ENCODE measurements at regions not wholly inside any gene's neighbourhood (a gene's known extent, or its start where the extent isn't known, plus 50 kb on each side); places are given as distances from the start of the nearest gene placed in this dataset.
"Not testable (repeated sequence)": the region's sequence is repeated elsewhere in the genome, so short reads cannot be mapped to it uniquely, and the experiment has no call there.

- DNase-seq (ENCODE audit: low read depth in 3 of 3, low spot score in 2 of 3): no peak
Measured at GRCh38 chr18:30713299-30713698, 329.2 kb downstream of the DSC3 start.

DNA sequence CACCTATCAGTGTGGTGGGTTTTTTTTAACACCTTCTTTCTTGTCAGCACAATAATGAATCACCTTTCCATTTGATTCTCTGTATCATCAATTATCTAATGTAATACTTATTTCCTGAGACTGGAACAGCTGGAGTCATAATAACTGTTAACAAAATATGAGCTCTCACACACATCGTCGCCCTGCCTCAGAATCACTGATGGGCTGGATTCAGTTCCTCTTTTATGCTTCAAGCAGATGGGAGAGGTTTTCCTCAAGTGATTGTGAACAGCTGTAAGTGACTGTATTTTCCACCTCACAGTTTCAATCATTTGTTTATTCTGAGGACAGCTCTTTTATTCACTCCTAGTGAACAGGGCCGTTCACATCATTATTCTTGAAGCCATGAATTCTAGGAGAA lies 330.2 kb downstream of the DSC3 start:
- DNase-seq (ENCODE audit: low read depth in 3 of 3, low spot score in 2 of 3): no peak

DNA sequence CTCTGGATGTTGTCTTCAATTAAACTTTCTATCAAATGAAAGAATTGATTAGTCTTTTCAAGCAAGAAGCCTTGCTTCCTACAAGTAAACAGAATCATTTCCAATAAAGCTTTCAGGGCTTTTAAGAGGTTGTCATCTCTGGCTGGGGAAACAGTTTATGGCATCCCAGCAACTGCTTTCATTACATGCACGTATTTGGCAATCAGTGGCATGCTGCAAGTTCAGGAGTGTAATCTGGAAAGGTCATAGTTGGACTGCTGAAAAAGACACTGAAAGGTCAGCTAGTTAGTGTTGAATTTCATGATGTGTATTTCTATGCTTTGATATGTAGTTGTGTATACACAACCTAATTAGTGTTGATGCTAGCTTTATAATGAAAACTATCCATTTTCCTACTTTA lies 332.9 kb downstream of the DSC3 start:
- DNase-seq (ENCODE audit: low read depth in 3 of 3, low spot score in 2 of 3): no peak

GRCh38 chr18:30705943-30706342 lies 336.6 kb downstream of the DSC3 start:
- no peak for DNase-seq (ENCODE audit: low read depth in 3 of 3, low spot score in 2 of 3)

DNA sequence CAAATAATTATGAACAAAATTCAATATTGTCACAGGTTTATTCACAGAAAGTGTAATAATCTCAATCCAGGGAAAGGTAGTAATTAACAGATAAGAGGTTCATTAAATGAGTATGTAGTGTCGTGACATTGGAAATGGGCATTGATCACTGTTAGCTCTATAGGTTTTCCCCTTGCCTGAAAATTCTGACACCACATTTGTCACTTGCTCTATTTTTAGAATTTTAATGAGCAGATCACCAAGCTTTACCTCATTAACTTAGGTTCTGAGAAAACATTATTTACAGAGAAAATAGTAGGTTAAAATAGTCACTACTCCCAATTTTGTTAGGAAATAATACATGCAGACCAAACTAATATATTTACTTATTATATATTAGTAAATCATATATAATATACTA lies 344.0 kb downstream of the DSC3 start:
- DNase-seq (ENCODE audit: low read depth in 3 of 3, low spot score in 2 of 3): no peak

DNA sequence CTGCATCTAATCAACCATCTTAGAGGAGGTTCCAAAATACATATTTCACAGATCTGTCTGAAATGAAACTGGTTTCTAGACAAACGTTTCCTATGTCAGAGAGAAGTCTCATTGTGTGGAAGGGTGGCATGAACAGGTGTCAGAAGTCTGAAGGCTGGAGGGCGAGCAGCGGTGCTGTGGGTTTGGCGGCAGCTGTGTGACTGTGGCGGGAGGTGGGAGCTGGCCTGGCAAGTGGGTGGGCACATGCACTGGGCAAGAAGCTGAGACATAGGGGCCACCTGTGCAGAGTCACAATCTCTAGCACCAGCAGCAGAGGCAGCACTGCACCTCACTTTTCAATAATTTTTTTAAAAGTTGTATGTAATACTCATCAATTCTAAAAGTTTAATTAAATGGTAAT lies 346.3 kb downstream of the DSC3 start:
- DNase-seq (ENCODE audit: low read depth in 3 of 3, low spot score in 2 of 3): no peak

- no peak for DNase-seq (ENCODE audit: low read depth in 3 of 3, low spot score in 2 of 3)
Measured at GRCh38 chr18:30694773-30695172, 347.8 kb downstream of the DSC3 start.

GRCh38 chr18:30689216-30689615 lies 353.3 kb downstream of the DSC3 start:
- no peak for DNase-seq (ENCODE audit: low read depth in 3 of 3, low spot score in 2 of 3)

- no peak for DNase-seq (ENCODE audit: low read depth in 3 of 3, low spot score in 2 of 3)
Measured at GRCh38 chr18:30687501-30687900, 355.0 kb downstream of the DSC3 start.

DNA sequence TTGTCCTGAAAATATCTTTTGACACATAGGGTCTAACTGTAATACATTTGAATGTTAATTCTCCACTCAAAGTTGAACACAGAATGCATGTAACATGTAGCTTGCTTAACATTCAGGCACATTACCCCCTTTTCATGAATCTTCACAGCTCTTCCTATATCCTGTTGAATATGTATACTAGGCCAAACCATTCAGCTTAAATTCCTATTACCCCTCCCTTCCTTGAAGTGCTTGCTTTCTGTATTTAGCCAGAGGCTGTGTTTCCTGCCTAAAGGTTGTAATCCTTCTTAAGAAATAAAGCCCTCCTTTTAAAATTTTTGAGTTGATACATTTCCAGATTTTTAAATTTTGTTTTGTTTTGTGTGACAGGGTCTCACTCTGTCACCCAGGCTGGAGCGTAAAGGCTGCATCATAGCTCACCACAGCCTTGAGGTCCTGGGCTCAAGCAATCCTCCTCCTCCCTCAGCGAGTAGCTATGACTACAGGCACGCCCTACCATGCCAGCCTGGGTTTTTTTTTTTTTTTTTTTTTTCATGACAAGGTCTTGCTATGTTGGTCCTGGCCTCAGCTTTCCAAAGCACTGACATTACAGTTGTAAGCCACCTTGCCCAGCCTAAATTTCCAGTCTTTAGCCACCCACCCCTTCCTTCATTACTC lies 357.6 kb downstream of the DSC3 start:
- no peak for DNase-seq (ENCODE audit: low read depth in 3 of 3, low spot score in 2 of 3)

DNA sequence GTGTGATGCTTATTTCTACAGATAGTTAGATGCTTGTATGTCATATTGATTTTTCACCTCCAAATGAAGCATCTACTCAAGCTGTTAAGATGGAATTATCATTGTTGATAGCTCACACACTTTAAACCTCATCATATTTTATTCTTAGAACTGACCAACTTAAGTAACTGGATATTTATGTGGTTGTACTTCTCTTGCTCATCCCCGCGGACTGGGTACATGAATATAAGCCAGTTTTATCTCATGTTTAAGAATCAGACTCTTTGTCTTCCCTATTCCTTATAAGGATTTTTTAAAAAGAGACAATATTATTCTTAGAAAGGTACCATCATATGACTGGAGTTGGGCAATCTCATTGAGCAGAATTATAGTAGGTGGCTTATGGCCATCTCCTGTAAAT lies 358.7 kb downstream of the DSC3 start:
- no peak for DNase-seq (ENCODE audit: low read depth in 3 of 3, low spot score in 2 of 3)

DNA sequence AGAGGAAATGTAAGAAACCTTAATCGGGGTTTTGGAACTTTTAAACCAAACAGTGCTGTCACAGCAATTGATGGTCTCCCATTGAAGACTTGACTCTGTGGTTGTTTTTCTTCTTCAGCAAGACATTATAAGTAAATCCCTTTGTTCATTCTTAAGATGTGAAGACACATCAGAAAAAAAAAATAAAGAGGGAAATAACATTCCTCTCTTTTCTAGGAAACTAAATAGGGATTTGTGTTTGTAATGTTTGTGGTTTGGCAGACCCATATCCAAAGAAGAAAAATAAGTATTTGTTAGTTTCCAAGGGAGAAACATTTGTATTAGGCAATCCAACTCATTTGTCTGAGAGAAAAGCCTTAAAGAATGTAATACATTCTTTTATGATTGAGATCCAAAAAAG lies 359.9 kb downstream of the DSC3 start:
- DNase-seq (ENCODE audit: low read depth in 3 of 3, low spot score in 2 of 3): no peak

DNA sequence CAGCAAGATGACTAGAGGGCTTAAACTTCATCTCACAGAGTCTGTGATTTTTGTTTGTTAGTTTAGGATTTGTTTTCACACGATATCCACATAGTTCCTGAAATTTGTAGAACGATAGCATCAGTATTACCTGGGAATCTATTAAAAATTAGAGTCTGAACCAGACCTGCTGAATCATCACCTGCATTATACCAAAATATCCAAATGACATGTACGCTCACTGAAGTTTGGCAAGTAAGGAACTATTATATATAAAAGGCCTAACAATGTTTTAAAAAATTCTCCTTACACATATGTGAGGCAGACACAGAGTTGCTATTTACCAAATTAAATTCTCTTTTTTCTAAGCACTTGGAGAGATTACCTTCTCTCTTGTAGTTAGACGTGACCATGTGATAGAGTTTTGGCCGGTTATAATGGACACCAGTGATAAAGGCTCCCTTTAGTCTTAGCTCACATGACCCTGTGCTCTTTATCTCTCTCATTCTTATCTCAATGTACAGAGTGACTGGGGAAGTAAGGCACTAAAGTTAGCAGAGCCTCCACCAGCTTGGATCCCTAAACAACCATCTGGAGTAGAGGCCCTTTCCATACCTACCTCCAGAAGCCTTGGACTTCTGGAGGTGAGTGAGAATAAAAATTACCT lies 363.1 kb downstream of the DSC3 start:
- DNase-seq (ENCODE audit: low read depth in 3 of 3, low spot score in 2 of 3): no peak

DNA sequence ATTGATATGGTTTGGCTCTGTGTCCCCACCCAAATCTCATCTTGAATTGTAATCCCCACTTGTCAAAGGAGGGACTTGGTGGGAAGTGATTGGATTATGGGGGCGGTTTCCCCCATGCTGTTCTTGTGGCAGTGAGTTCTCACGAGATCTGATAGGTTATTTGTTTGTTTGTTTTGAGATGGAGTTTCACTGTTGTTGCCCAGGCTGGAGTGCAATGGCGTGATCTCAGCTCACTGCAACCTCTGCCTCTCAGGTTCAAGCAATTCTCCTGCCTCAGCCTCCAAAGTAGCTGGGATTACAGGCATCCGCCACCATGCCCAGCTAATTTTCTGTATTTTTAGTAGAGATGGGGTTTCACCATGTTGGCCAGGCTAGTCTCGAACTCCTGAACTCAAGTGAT lies 364.7 kb downstream of the DSC3 start:
- not testable (repeated sequence) for DNase-seq (ENCODE audit: low read depth in 3 of 3, low spot score in 2 of 3)

GRCh38 chr18:30676053-30676480 lies 366.5 kb downstream of the DSC3 start:
- DNase-seq (ENCODE audit: low read depth in 3 of 3, low spot score in 2 of 3): no peak

DNA sequence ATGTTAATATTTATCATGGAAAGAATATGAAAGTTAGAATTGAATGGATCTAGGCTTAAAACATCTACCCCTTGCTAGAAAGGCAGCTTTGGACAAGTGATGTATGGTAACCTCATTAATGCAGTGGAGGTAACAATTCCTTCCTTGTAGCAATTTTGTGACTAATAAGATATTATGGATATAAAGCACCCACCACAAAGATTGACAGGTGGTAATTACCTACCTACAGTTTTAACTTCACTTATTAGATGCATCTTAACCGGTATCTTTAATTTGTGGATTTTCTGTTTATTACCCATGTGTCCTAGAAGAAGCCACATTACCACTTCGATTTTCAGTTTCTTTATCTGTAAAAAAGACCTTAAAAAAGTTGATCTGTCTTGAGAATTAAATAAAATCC lies 367.0 kb downstream of the DSC3 start:
- DNase-seq (ENCODE audit: low read depth in 3 of 3, low spot score in 2 of 3): no peak

DNA sequence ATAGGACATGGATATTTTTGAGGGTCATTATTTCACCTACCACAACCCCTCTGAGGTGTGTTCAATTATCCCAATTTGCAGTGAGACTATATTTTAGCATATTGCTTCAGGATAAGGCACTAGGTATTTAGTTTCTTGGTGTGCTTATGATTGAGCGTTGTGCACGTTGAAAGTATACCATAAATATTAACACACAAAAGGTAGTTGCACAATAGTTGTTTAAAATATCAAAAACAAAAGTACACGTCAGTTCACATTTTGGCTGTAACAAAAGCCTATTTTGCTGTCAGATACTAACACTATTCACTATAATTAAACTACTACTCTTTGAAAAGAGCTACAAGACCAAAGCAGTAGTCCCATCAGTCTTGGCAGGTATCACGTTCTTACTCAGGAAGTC lies 367.5 kb downstream of the DSC3 start:
- no peak for DNase-seq (ENCODE audit: low read depth in 3 of 3, low spot score in 2 of 3)

- DNase-seq (ENCODE audit: low read depth in 3 of 3, low spot score in 2 of 3): no peak
Measured at GRCh38 chr18:30674596-30674995, 367.9 kb downstream of the DSC3 start.

GRCh38 chr18:30672439-30672838 lies 370.1 kb downstream of the DSC3 start:
- not testable (repeated sequence) for DNase-seq (ENCODE audit: low read depth in 3 of 3, low spot score in 2 of 3)

DNA sequence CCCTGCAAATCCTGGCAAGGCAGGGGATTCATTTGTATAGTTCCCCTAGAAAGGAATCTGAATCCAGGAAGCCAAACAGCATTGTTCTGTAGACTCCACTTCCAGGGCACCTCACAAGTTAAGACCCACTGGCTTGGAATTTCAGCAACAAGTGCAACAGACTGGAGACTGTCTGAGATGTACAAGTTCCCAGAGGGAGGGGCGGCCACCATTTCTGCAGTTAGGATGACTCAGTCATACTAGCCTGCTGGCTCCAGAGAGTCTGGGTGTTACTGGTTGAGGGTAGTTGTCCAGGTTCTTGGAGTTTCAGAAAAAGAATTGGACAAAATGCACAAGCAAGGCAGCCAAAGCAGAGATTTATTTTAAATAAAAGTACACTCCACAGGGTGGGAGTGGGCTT lies 384.2 kb downstream of the DSC3 start:
- no peak for DNase-seq (ENCODE audit: low read depth in 3 of 3, low spot score in 2 of 3)

DNA sequence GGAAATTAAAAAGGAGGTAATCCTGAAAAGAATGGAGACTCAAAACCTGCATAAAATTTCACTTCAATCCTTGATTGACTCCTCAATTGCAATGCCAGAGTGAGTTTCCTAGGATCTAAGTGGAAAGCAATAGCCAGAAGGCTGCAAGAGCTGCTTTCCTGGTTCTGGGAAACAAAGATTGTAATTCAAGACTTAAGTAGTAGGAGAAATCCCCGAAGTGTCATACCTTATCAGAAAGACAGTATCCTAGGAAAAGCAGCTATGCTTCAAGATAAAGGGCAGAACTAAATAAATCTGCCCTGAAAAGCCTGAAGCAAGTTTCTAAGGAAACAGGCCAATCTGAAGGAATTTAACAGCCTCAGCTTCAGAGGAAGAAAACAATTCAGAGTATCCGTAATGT lies 390.2 kb downstream of the DSC3 start:
- no peak for DNase-seq (ENCODE audit: low read depth in 3 of 3, low spot score in 2 of 3)

GRCh38 chr18:30650499-30650898 lies 392.0 kb downstream of the DSC3 start:
- DNase-seq (ENCODE audit: low read depth in 3 of 3, low spot score in 2 of 3): no peak

DNA sequence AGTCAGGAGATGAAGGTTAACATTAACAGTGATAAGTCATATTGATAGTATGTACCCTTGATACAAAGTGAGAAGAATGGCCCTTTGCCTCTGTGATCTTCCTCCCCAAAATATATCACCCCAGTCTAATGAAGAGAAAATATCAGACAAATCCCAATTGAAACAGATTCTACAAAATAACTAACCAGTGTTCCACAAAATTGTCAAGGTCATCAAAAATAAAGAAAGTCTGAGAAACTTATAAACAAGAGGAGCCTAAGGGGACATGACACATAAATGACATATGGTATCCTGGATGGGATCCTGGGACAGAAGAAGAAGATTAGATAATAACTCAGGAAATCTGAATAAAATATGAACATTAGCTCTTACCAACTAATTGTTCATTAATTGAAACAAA lies 398.4 kb downstream of the DSC3 start:
- DNase-seq (ENCODE audit: low read depth in 3 of 3, low spot score in 2 of 3): no peak
